Mammary epithelial cell (primary cell): ENCODE measurements at regions not wholly inside any gene's neighbourhood (a gene's known extent, or its start where the extent isn't known, plus 50 kb on each side); places are given as distances from the start of the nearest gene placed in this dataset.

Experiments
- CTCF ChIP-seq, 2 donors: IDR thresholded peaks in 1 of 2; conservative IDR thresholded peaks in 1 of 2; 2 replicates each; pipeline ENCODE4 v1.5.1; 2011 to 2012; ENCODE audit warnings: inconsistent platforms in 2 of 2, low read length in 2 of 2, mild to moderate bottlenecking in 2 of 2, control low read depth in 1 of 2, low read depth in 1 of 2; ENCODE audit not compliant: insufficient read depth in 1 of 2; ENCODE audit errors: extremely low read depth in 1 of 2
- EZH2 ChIP-seq: IDR thresholded peaks from 2 replicates; pipeline ENCODE4 v1.6.1; 2012; ENCODE audit warnings: low read length, inconsistent platforms, borderline replicate concordance

- TF ChIP-seq CTCF (conservative IDR thresholded peaks at IDR 0.05 in 1 of 2, IDR thresholded peaks at IDR 0.05 in 1 of 2; ENCODE audit: extremely low read depth in 1 of 2, insufficient read depth in 1 of 2, low read depth in 1 of 2, low read length in 2 of 2) (no peak), EZH2 (no peak)
These were observed 200.6 kb upstream of the MEX3C start for GRCh38 chr18:51398104-51398503.
